ENCODE measurements at regions not wholly inside any gene's neighbourhood (a gene's known extent, or its start where the extent isn't known, plus 50 kb on each side); places are given as distances from the start of the nearest gene placed in this dataset.

- no peak overlapping the region for H3K4me3 ChIP-seq (ENCODE audit: low read depth in 1 of 3, low read length in 3 of 3)
- H3K4me1 ChIP-seq (ENCODE audit: control insufficient read depth in 4 of 4, insufficient read depth in 4 of 4, low read length in 3 of 4), result no peaks in the 10 kb centered on the region
- H3K9me3 ChIP-seq (ENCODE audit: control insufficient read depth in 4 of 4, low read length in 3 of 4), result no peaks in the 10 kb centered on the region
- TF ChIP-seq JUND (IDR thresholded peaks at IDR 0.05), result no peak
- no peak for TF ChIP-seq ATF3 (IDR thresholded peaks at IDR 0.05)
- TF ChIP-seq RXRA (IDR thresholded peaks at IDR 0.05), result no peak
- no peak for TF ChIP-seq RAD21 (IDR thresholded peaks at IDR 0.05)
- no peak for TF ChIP-seq GABPA (IDR thresholded peaks at IDR 0.05 in 1 of 2, conservative IDR thresholded peaks at IDR 0.05 in 1 of 2)
- TF ChIP-seq FOXA1 (IDR thresholded peaks at IDR 0.05), result no peak
- TF ChIP-seq FOXA2 (IDR thresholded peaks at IDR 0.05), result no peak
- no peak for TF ChIP-seq MAX (IDR thresholded peaks at IDR 0.05)
- TF ChIP-seq REST (IDR thresholded peaks at IDR 0.05), result no peak
- no peak for TF ChIP-seq ZBTB33 (IDR thresholded peaks at IDR 0.05)
- H3K9ac ChIP-seq (ENCODE audit: low read depth in 1 of 2, low read length in 2 of 2), result no peak overlapping the region
- no peak overlapping the region for H3K27ac ChIP-seq (ENCODE audit: low read depth in 1 of 2, low read length in 2 of 2)
- 73% methylated on average over 5 of the region's 5 CpGs for WGBS
- H3K36me3 ChIP-seq (ENCODE audit: control insufficient read depth in 4 of 4, insufficient read depth in 3 of 4, low read depth in 1 of 4, low read length in 3 of 4), result no peaks in the 10 kb centered on the region
- no peak for DNase-seq (ENCODE audit: low spot score)
- no peaks in the 10 kb centered on the region for H3K27me3 ChIP-seq (ENCODE audit: control insufficient read depth in 4 of 4, insufficient read depth in 4 of 4, low read length in 3 of 4)
Observed at GRCh38 chr4:125520258-125520990, 205.7 kb downstream of the FAT4 start.

- H3K27ac ChIP-seq (ENCODE audit: low read depth in 1 of 2, low read length in 2 of 2), result no peak overlapping the region
- no peak overlapping the region for H3K4me3 ChIP-seq (ENCODE audit: low read depth in 1 of 3, low read length in 3 of 3)
- no peaks in the 10 kb centered on the region for H3K9me3 ChIP-seq (ENCODE audit: control insufficient read depth in 4 of 4, low read length in 3 of 4)
- TF ChIP-seq SP1 (IDR thresholded peaks at IDR 0.05) (no peak), REST (IDR thresholded peaks at IDR 0.05) (no peak), ZBTB33 (IDR thresholded peaks at IDR 0.05) (no peak), ATF3 (IDR thresholded peaks at IDR 0.05) (no peak), HNF4A (conservative IDR thresholded peaks at IDR 0.05) (no peak), FOXA1 (IDR thresholded peaks at IDR 0.05) (no peak)
- H3K4me1 ChIP-seq (ENCODE audit: control insufficient read depth in 4 of 4, insufficient read depth in 4 of 4, low read length in 3 of 4), result no peaks in the 10 kb centered on the region
- DNase-seq (ENCODE audit: low spot score), result no peak
- 93% methylated on average over 9 of the region's 9 CpGs for WGBS
- H3K9ac ChIP-seq (ENCODE audit: low read depth in 1 of 2, low read length in 2 of 2), result no peak overlapping the region
- no peaks in the 10 kb centered on the region for H3K36me3 ChIP-seq (ENCODE audit: control insufficient read depth in 4 of 4, insufficient read depth in 3 of 4, low read depth in 1 of 4, low read length in 3 of 4)
- H3K27me3 ChIP-seq (ENCODE audit: control insufficient read depth in 4 of 4, insufficient read depth in 4 of 4, low read length in 3 of 4), result no peaks in the 10 kb centered on the region
Observed at GRCh38 chr4:125522588-125522987, 207.8 kb downstream of the FAT4 start.
